ENCODE measurements at regions not wholly inside any gene's neighbourhood (a gene's known extent, or its start where the extent isn't known, plus 50 kb on each side); places are given as distances from the start of the nearest gene placed in this dataset.

- intact Hi-C loops (cut with DNase I), result no loop called here
- Histone ChIP-seq H3K27ac (no peak overlapping the region), H3K4me1 (no peaks in the 10 kb centered on the region), H3K9me3 (no peaks in the 10 kb centered on the region), H3K36me3 (no peaks in the 10 kb centered on the region), H3K4me3 (no peak overlapping the region), H3K27me3 (peaks cover 13% of the 10 kb centered on the region)
- ATAC-seq (no peak), DNase-seq (no peak)
- TF ChIP-seq CTCF (IDR thresholded peaks at IDR 0.05), result no peak
These were observed 95.1 kb upstream of the LINGO1 start for GRCh38 chr15:77727635-77728304.

DNA sequence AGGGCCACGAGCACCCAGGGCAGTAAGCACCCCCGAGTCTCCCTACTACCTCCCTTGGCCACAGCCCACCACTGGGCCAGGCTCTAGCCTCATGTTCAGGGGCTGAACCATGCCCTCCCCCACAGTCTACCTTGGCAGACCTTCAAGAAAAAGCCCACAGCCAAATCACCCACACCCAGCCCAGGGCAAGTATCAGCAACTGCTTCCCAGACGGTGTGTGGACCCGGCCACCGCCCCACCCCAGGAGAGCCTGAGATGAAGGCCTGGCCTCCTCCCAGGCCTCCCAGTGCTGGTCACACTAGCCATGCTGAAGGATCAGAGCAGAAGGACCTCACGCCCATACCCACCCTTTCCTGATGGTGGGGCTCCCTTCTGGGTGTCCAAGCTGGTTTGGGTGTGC is 92.0 kb upstream of the LINGO1 start:
- no peaks in the 10 kb centered on the region for H3K9me3 ChIP-seq
- H3K27ac ChIP-seq, result no peak overlapping the region
- H3K27me3 ChIP-seq, result peaks cover 13% of the 10 kb centered on the region
- TF ChIP-seq CTCF (IDR thresholded peaks at IDR 0.05), result no peak
- H3K4me3 ChIP-seq, result no peak overlapping the region
- intact Hi-C loops (cut with DNase I), result no loop called here
- no peaks in the 10 kb centered on the region for H3K4me1 ChIP-seq
- no peak for ATAC-seq
- no peak for DNase-seq
- H3K36me3 ChIP-seq, result no peaks in the 10 kb centered on the region

DNA sequence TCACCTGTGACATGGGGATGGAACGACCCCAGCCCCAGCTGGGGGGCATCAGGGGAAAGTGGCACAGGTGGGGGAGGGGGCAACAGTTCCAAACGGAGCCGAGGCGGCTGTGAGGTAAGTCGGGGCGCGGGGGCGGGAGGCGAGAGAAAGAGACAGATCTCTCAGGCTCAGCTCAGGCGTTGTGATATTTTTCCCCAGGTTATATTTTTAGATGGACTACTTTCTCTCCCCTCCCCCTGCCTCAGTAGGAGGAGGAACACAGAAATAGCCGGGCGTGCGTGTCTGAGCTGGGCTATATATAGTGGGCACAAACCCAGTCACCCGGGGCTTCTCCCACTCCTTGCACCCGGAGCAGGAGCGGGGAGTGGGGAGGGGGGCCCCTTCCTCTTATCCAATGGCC is 91.0 kb upstream of the LINGO1 start:
- H3K4me3 ChIP-seq, result no peak overlapping the region
- peaks cover 13% of the 10 kb centered on the region for H3K27me3 ChIP-seq
- TF ChIP-seq CTCF (IDR thresholded peaks at IDR 0.05), result no peak
- DNase-seq, result no peak
- H3K36me3 ChIP-seq, result no peaks in the 10 kb centered on the region
- intact Hi-C loops (cut with DNase I), result no loop called here
- no peak overlapping the region for H3K27ac ChIP-seq
- ATAC-seq, result no peak
- H3K4me1 ChIP-seq, result no peaks in the 10 kb centered on the region
- H3K9me3 ChIP-seq, result no peaks in the 10 kb centered on the region

DNA sequence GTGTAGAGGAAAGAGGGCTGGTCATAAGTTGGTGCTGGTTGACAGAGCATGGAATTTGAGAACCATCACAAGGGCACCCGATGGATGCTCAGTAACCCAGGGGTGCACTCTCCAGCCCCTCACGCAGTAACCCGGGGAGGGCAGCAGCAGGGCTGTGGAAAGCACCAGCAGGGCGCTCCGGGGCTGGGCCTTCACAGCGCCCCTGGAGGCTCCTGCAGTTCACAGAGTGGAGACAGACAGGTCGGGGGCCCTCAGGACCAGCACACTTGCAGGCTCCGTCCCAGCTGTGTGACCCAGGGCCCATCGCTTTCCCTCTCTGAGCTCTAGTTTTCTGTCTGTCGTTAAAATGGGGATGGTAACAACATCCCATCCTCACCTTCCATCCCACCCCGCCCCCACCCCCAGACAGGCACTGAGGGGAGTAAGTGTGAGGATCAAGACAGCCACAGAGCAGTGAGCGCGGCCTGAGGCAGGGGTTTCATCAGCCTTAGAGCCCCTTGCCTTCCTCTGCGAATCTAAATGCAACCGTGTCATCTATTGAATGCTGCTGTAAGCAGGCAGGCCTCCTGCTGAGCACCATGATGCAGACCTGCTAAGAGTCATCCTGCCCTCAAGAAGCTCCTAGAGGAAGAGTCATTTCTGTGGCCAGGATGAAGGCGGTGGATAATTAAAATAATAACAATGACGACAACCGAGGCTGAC is 90.2 kb upstream of the LINGO1 start:
- no peak for DNase-seq
- H3K36me3 ChIP-seq, result no peaks in the 10 kb centered on the region
- intact Hi-C loops (cut with DNase I), result no loop called here

DNA sequence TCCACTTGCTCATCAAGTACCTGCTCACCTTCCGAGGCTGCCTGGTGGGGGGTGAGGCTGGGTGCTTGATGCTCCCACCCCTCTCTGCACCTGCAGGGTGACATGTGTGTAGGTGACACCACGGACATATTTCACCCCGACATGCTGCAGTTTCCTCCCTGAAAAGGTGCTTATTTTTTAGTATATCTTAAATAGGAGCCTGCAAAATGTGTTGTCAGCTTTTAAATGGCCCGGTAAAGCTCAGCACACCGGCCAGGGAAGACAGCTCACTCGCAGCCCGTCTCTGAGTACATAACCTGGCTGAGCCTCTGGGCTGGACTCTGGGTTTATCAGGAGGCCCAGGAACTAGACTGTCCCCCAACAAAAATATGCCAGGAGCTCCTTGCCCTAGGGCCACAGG is 89.3 kb upstream of the LINGO1 start:
- ATAC-seq (no peak), DNase-seq (no peak)
- Histone ChIP-seq H3K36me3 (no peaks in the 10 kb centered on the region), H3K4me1 (no peaks in the 10 kb centered on the region), H3K27me3 (peaks cover 21% of the 10 kb centered on the region), H3K27ac (no peak overlapping the region), H3K9me3 (no peaks in the 10 kb centered on the region), H3K4me3 (no peak overlapping the region)
- TF ChIP-seq CTCF (IDR thresholded peaks at IDR 0.05), result no peak
- intact Hi-C loops (cut with DNase I), result no loop called here

More for the DNA sequence above, 90.2 kb upstream of the LINGO1 start:
- Histone ChIP-seq H3K4me3 (no peak overlapping the region), H3K27ac (no peak overlapping the region), H3K9me3 (no peaks in the 10 kb centered on the region), H3K4me1 (no peaks in the 10 kb centered on the region), H3K27me3 (peaks cover 13% of the 10 kb centered on the region)
- no peak for ATAC-seq
- no peak for TF ChIP-seq CTCF (IDR thresholded peaks at IDR 0.05)
